ENCODE measurements at regions not wholly inside any gene's neighbourhood (a gene's known extent, or its start where the extent isn't known, plus 50 kb on each side); places are given as distances from the start of the nearest gene placed in this dataset.
A peak's percentile ranks its signal among the peaks of the same experiment; 100 is the strongest.
"Not testable (repeated sequence)": the region's sequence is repeated elsewhere in the genome, so short reads cannot be mapped to it uniquely, and the experiment has no call there.

- no peak overlapping the region for H2AFZ ChIP-seq (ENCODE audit: low read length)
- DNase-seq: no peak
These were observed 303.6 kb upstream of the ID2 start for GRCh38 chr2:8378016-8378810.

GRCh38 chr2:8379128-8379527 is 302.7 kb upstream of the ID2 start:
- no peak overlapping the region for H3K4me2 ChIP-seq (ENCODE audit: low read depth, low read length, poor library complexity, severe bottlenecking)

More at GRCh38 chr2:8378016-8378810, 303.6 kb upstream of the ID2 start:
- Histone ChIP-seq H4K20me1 (ENCODE audit: insufficient read depth, low read depth, low read length) (no peaks in the 10 kb centered on the region), H3K4me2 (ENCODE audit: low read depth, low read length, poor library complexity, severe bottlenecking) (no peak overlapping the region), H3K4me1 (ENCODE audit: low read length) (peaks cover 17% of the 10 kb centered on the region), H3K9me2 (replicated peaks; ENCODE audit: insufficient read depth, low read length) (no peaks in the 10 kb centered on the region), H3K9ac (ENCODE audit: low read length) (no peak overlapping the region), H3K9me3 (ENCODE audit: low read length) (no peaks in the 10 kb centered on the region), H3K36me3 (ENCODE audit: insufficient read depth, low read length) (no peaks in the 10 kb centered on the region), H3K4me3 (ENCODE audit: low read length) (no peak overlapping the region), H3K27ac (ENCODE audit: low read length) (no peak overlapping the region), H3K27me3 (ENCODE audit: low read length) (no peaks in the 10 kb centered on the region), H3K79me2 (ENCODE audit: low read length) (no peaks in the 10 kb centered on the region)

GRCh38 chr2:8379549-8379948 is 302.3 kb upstream of the ID2 start:
- no peak for DNase-seq
- no peak overlapping the region for H3K4me2 ChIP-seq (ENCODE audit: low read depth, low read length, poor library complexity, severe bottlenecking)
- H3K4me1 ChIP-seq (ENCODE audit: low read length): peaks cover 17% of the 10 kb centered on the region
- H3K27me3 ChIP-seq (ENCODE audit: low read length): no peaks in the 10 kb centered on the region
- H3K79me2 ChIP-seq (ENCODE audit: low read length): no peaks in the 10 kb centered on the region
- no peak overlapping the region for H2AFZ ChIP-seq (ENCODE audit: low read length)
- H3K9ac ChIP-seq (ENCODE audit: low read length): no peak overlapping the region
- no peaks in the 10 kb centered on the region for H3K9me3 ChIP-seq (ENCODE audit: low read length)
- no peaks in the 10 kb centered on the region for H3K9me2 ChIP-seq (replicated peaks; ENCODE audit: insufficient read depth, low read length)
- no peak overlapping the region for H3K27ac ChIP-seq (ENCODE audit: low read length)
- no peak overlapping the region for H3K4me3 ChIP-seq (ENCODE audit: low read length)
- H4K20me1 ChIP-seq (ENCODE audit: insufficient read depth, low read depth, low read length): no peaks in the 10 kb centered on the region
- H3K36me3 ChIP-seq (ENCODE audit: insufficient read depth, low read length): no peaks in the 10 kb centered on the region

More at GRCh38 chr2:8379128-8379527, 302.7 kb upstream of the ID2 start:
- Histone ChIP-seq H3K36me3 (ENCODE audit: insufficient read depth, low read length) (no peaks in the 10 kb centered on the region), H2AFZ (ENCODE audit: low read length) (no peak overlapping the region), H3K79me2 (ENCODE audit: low read length) (no peaks in the 10 kb centered on the region), H4K20me1 (ENCODE audit: insufficient read depth, low read depth, low read length) (no peaks in the 10 kb centered on the region), H3K9ac (ENCODE audit: low read length) (no peak overlapping the region), H3K4me3 (ENCODE audit: low read length) (no peak overlapping the region), H3K27me3 (ENCODE audit: low read length) (no peaks in the 10 kb centered on the region), H3K27ac (ENCODE audit: low read length) (no peak overlapping the region), H3K9me2 (replicated peaks; ENCODE audit: insufficient read depth, low read length) (no peaks in the 10 kb centered on the region), H3K9me3 (ENCODE audit: low read length) (no peaks in the 10 kb centered on the region), H3K4me1 (ENCODE audit: low read length) (peaks cover 17% of the 10 kb centered on the region)
- no peak for DNase-seq

GRCh38 chr2:8380026-8380425 is 301.8 kb upstream of the ID2 start:
- Histone ChIP-seq H3K79me2 (ENCODE audit: low read length) (no peaks in the 10 kb centered on the region), H2AFZ (ENCODE audit: low read length) (no peak overlapping the region), H3K4me2 (ENCODE audit: low read depth, low read length, poor library complexity, severe bottlenecking) (no peak overlapping the region), H3K4me3 (ENCODE audit: low read length) (no peak overlapping the region), H3K27me3 (ENCODE audit: low read length) (no peaks in the 10 kb centered on the region), H3K9ac (ENCODE audit: low read length) (no peak overlapping the region), H4K20me1 (ENCODE audit: insufficient read depth, low read depth, low read length) (no peaks in the 10 kb centered on the region), H3K9me3 (ENCODE audit: low read length) (no peaks in the 10 kb centered on the region), H3K4me1 (ENCODE audit: low read length) (peaks cover 17% of the 10 kb centered on the region), H3K9me2 (replicated peaks; ENCODE audit: insufficient read depth, low read length) (no peaks in the 10 kb centered on the region), H3K27ac (ENCODE audit: low read length) (no peak overlapping the region), H3K36me3 (ENCODE audit: insufficient read depth, low read length) (no peaks in the 10 kb centered on the region)
- DNase-seq: no peak

GRCh38 chr2:8380566-8380965 is 301.3 kb upstream of the ID2 start:
- Histone ChIP-seq H3K27me3 (ENCODE audit: low read length) (no peaks in the 10 kb centered on the region), H3K36me3 (ENCODE audit: insufficient read depth, low read length) (no peaks in the 10 kb centered on the region), H4K20me1 (ENCODE audit: insufficient read depth, low read depth, low read length) (no peaks in the 10 kb centered on the region), H3K9me3 (ENCODE audit: low read length) (no peaks in the 10 kb centered on the region), H3K9me2 (replicated peaks; ENCODE audit: insufficient read depth, low read length) (no peaks in the 10 kb centered on the region), H3K4me2 (ENCODE audit: low read depth, low read length, poor library complexity, severe bottlenecking) (no peak overlapping the region), H3K9ac (ENCODE audit: low read length) (no peak overlapping the region), H2AFZ (ENCODE audit: low read length) (no peak overlapping the region), H3K4me1 (ENCODE audit: low read length) (peaks cover 17% of the 10 kb centered on the region), H3K4me3 (ENCODE audit: low read length) (no peak overlapping the region), H3K27ac (ENCODE audit: low read length) (no peak overlapping the region), H3K79me2 (ENCODE audit: low read length) (no peaks in the 10 kb centered on the region)
- DNase-seq: peak; percentile 41

GRCh38 chr2:8382485-8382884 is 299.4 kb upstream of the ID2 start:
- no peak overlapping the region for H3K9ac ChIP-seq (ENCODE audit: low read length)
- no peak overlapping the region for H2AFZ ChIP-seq (ENCODE audit: low read length)
- DNase-seq: no peak
- H3K27ac ChIP-seq (ENCODE audit: low read length): no peak overlapping the region
- no peaks in the 10 kb centered on the region for H4K20me1 ChIP-seq (ENCODE audit: insufficient read depth, low read depth, low read length)
- H3K27me3 ChIP-seq (ENCODE audit: low read length): no peaks in the 10 kb centered on the region
- H3K4me3 ChIP-seq (ENCODE audit: low read length): no peak overlapping the region
- H3K79me2 ChIP-seq (ENCODE audit: low read length): no peaks in the 10 kb centered on the region
- no peaks in the 10 kb centered on the region for H3K36me3 ChIP-seq (ENCODE audit: insufficient read depth, low read length)
- no peaks in the 10 kb centered on the region for H3K9me3 ChIP-seq (ENCODE audit: low read length)
- H3K4me2 ChIP-seq (ENCODE audit: low read depth, low read length, poor library complexity, severe bottlenecking): no peak overlapping the region
- no peaks in the 10 kb centered on the region for H3K9me2 ChIP-seq (replicated peaks; ENCODE audit: insufficient read depth, low read length)
- H3K4me1 ChIP-seq (ENCODE audit: low read length): peaks cover 17% of the 10 kb centered on the region

GRCh38 chr2:8386748-8387147 is 295.1 kb upstream of the ID2 start:
- not testable (repeated sequence) for H3K9me2 ChIP-seq (replicated peaks; ENCODE audit: insufficient read depth, low read length); H3K4me2 ChIP-seq (ENCODE audit: low read depth, low read length, poor library complexity, severe bottlenecking); H3K36me3 ChIP-seq (ENCODE audit: insufficient read depth, low read length); H3K9me3 ChIP-seq (ENCODE audit: low read length); H3K4me3 ChIP-seq (ENCODE audit: low read length); DNase-seq; H3K9ac ChIP-seq (ENCODE audit: low read length); H3K79me2 ChIP-seq (ENCODE audit: low read length); H3K4me1 ChIP-seq (ENCODE audit: low read length); H3K27me3 ChIP-seq (ENCODE audit: low read length); H3K27ac ChIP-seq (ENCODE audit: low read length); H4K20me1 ChIP-seq (ENCODE audit: insufficient read depth, low read depth, low read length); H2AFZ ChIP-seq (ENCODE audit: low read length)

- Histone ChIP-seq H3K4me2 (ENCODE audit: low read depth, low read length, poor library complexity, severe bottlenecking) (no peak overlapping the region), H3K27me3 (ENCODE audit: low read length) (no peaks in the 10 kb centered on the region), H3K4me3 (ENCODE audit: low read length) (no peak overlapping the region), H3K9ac (ENCODE audit: low read length) (no peak overlapping the region), H4K20me1 (ENCODE audit: insufficient read depth, low read depth, low read length) (no peaks in the 10 kb centered on the region), H3K27ac (ENCODE audit: low read length) (no peak overlapping the region), H2AFZ (ENCODE audit: low read length) (no peak overlapping the region), H3K9me2 (replicated peaks; ENCODE audit: insufficient read depth, low read length) (no peaks in the 10 kb centered on the region), H3K36me3 (ENCODE audit: insufficient read depth, low read length) (no peaks in the 10 kb centered on the region), H3K4me1 (ENCODE audit: low read length) (no peaks in the 10 kb centered on the region), H3K9me3 (ENCODE audit: low read length) (no peaks in the 10 kb centered on the region), H3K79me2 (ENCODE audit: low read length) (no peaks in the 10 kb centered on the region)
- DNase-seq: no peak
These were observed 293.1 kb upstream of the ID2 start for GRCh38 chr2:8388781-8389180.

Data from Karpas-422 (cell line).